Progenitor cell of endocrine pancreas (in vitro differentiated cells): ENCODE measurements at regions not wholly inside any gene's neighbourhood (a gene's known extent, or its start where the extent isn't known, plus 50 kb on each side); places are given as distances from the start of the nearest gene placed in this dataset.

Source experiments
- DNase-seq: peaks from one replicate; pipeline ENCODE4 v3.0.0; 2021; ENCODE audit warnings: low spot score; ENCODE audit not compliant: unreplicated experiment
- H3K27ac Mint-ChIP-seq: 2 replicates; pipeline ENCODE4 v1.8.0; 2021; ENCODE audit warnings: mild to moderate bottlenecking, moderate library complexity, mixed read lengths
- H3K27me3 Mint-ChIP-seq: 2 replicates; pipeline ENCODE4 v1.8.0; 2021; ENCODE audit warnings: mixed read lengths
- H3K36me3 Mint-ChIP-seq: 2 replicates; pipeline ENCODE4 v1.8.0; 2022; ENCODE audit warnings: mixed read lengths; ENCODE audit not compliant: insufficient read depth
- H3K4me1 Mint-ChIP-seq: 2 replicates; pipeline ENCODE4 v1.8.0; 2021; ENCODE audit warnings: low read depth, mixed read lengths
- H3K4me3 Mint-ChIP-seq: 2 replicates; pipeline ENCODE4 v1.8.0; 2021; ENCODE audit warnings: low read depth, mild to moderate bottlenecking, moderate library complexity, mixed read lengths
- H3K9me3 Mint-ChIP-seq: 2 replicates; pipeline ENCODE4 v1.8.0; 2021; ENCODE audit warnings: low read depth, mixed read lengths
- TF ChIP-seq, protein P1 (sequence below): fragments of 200-600 bp; sonication (generic); IDR thresholded peaks from one replicate; pipeline ENCODE4 v1.5.0; 2021; ENCODE audit warnings: antibody characterized with exemption, mild to moderate bottlenecking; ENCODE audit not compliant: unreplicated experiment

- no peak overlapping the region for H3K27ac Mint-ChIP-seq
- no peak overlapping the region for H3K4me3 Mint-ChIP-seq
- TF ChIP-seq, protein P1, sequence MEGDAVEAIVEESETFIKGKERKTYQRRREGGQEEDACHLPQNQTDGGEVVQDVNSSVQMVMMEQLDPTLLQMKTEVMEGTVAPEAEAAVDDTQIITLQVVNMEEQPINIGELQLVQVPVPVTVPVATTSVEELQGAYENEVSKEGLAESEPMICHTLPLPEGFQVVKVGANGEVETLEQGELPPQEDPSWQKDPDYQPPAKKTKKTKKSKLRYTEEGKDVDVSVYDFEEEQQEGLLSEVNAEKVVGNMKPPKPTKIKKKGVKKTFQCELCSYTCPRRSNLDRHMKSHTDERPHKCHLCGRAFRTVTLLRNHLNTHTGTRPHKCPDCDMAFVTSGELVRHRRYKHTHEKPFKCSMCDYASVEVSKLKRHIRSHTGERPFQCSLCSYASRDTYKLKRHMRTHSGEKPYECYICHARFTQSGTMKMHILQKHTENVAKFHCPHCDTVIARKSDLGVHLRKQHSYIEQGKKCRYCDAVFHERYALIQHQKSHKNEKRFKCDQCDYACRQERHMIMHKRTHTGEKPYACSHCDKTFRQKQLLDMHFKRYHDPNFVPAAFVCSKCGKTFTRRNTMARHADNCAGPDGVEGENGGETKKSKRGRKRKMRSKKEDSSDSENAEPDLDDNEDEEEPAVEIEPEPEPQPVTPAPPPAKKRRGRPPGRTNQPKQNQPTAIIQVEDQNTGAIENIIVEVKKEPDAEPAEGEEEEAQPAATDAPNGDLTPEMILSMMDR, result no peak
- H3K36me3 Mint-ChIP-seq, result no peaks in the 10 kb centered on the region
- DNase-seq, result no peak
- H3K27me3 Mint-ChIP-seq, result no peaks in the 10 kb centered on the region
- peaks cover 68% of the 10 kb centered on the region for H3K9me3 Mint-ChIP-seq
- no peaks in the 10 kb centered on the region for H3K4me1 Mint-ChIP-seq
These were observed 621.3 kb upstream of the DPP6 start for GRCh38 chr7:153430931-153431330.

DNA sequence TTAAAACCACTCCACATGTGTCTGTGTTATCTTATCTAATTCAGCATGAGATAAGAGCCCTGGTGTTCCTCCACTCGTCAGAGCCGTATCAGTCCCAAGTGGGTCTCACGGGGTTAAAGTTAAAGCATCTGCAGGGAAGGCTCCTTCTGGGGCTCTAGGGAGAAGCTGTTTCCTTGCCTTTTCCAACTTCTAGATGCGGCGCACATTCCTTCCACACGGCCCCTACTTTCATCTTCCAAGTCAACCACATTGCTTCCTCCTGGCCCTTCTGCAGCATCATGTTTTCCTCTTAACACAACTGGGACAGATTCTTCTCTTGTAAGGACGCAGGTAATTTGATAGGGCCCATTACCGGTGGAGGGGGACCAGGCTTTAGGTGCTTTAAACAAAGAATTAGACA, 620.1 kb upstream of the DPP6 start:
- H3K27ac Mint-ChIP-seq, result no peak overlapping the region

DNA sequence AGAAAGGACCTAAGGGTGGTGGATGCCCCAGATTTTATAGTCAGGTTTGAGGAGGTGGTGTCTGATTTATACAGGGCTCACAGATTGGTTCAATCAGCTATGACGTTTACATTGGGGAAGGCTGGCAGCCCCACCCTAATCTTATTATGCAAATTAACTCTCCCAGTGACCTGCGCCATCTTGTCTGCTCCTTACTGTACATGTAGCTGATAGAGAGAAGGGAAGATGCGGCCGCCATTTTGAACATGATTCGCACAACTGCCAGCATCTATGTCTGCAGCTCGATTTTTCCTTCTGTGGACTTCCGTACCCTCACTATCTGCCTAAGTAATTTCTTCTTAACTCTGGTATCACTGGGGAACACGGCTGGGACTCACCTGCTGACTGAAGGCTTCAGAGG, 619.0 kb upstream of the DPP6 start:
- peaks cover 1% of the 10 kb centered on the region for H3K36me3 Mint-ChIP-seq
- TF ChIP-seq, protein P1, result no peak
- no peak overlapping the region for H3K4me3 Mint-ChIP-seq
- no peaks in the 10 kb centered on the region for H3K4me1 Mint-ChIP-seq
- no peak for DNase-seq
- H3K27me3 Mint-ChIP-seq, result no peaks in the 10 kb centered on the region
- no peak overlapping the region for H3K27ac Mint-ChIP-seq
- peaks cover 64% of the 10 kb centered on the region for H3K9me3 Mint-ChIP-seq

More for the DNA sequence above, 620.1 kb upstream of the DPP6 start:
- Mint-ChIP-seq H3K27me3 (no peaks in the 10 kb centered on the region), H3K4me1 (no peaks in the 10 kb centered on the region), H3K36me3 (no peaks in the 10 kb centered on the region), H3K9me3 (peaks cover 64% of the 10 kb centered on the region), H3K4me3 (no peak overlapping the region)
- no peak for DNase-seq
- TF ChIP-seq, protein P1, result no peak

- Mint-ChIP-seq H3K4me1 (no peaks in the 10 kb centered on the region), H3K36me3 (peaks cover 1% of the 10 kb centered on the region), H3K27ac (no peak overlapping the region), H3K4me3 (no peak overlapping the region), H3K27me3 (no peaks in the 10 kb centered on the region), H3K9me3 (peaks cover 53% of the 10 kb centered on the region)
- TF ChIP-seq, protein P1, result no peak
- no peak for DNase-seq
These were observed 611.5 kb upstream of the DPP6 start for GRCh38 chr7:153440715-153441114.

DNA sequence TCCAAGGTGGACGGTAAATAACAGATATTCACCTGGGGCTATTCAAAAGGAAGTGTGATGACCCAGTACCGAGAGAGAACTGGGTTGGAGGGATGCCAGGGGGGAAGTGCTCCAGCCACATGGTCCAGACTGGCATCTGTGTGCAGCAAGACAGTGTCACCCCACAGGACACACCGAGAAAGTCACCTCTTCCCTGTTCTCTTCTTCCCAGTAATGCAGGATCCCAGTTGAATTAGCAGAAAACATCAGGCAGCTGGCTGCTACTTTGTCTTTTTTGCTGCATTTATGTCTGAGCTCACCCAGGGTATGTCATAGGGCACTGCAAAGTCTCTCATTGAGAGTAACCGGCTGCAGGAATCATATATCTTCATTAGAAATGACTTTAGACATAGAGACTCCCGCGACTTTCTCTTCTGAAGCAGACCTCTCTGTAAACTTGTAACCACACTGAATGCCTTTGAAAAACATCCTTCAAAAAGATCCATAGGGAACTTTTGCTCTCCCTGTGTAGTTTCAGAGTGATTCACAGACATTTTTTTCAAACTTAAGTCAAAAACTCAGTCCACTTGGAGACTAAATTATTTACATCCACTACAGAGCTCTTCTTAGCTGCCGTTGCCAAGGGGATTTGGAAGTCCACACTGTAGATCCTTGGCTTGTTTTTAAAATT, 609.0 kb upstream of the DPP6 start:
- H3K27ac Mint-ChIP-seq, result no peak overlapping the region
- H3K36me3 Mint-ChIP-seq, result no peaks in the 10 kb centered on the region
- peaks cover 60% of the 10 kb centered on the region for H3K9me3 Mint-ChIP-seq
- TF ChIP-seq, protein P1, result no peak
- H3K4me3 Mint-ChIP-seq, result no peak overlapping the region
- DNase-seq, result no peak
- H3K27me3 Mint-ChIP-seq, result no peaks in the 10 kb centered on the region
- no peaks in the 10 kb centered on the region for H3K4me1 Mint-ChIP-seq
